Gastrocnemius medialis (tissue), 4 donors: ENCODE measurements at regions not wholly inside any gene's neighbourhood (a gene's known extent, or its start where the extent isn't known, plus 50 kb on each side); places are given as distances from the start of the nearest gene placed in this dataset.

Source experiments
- POLR2A ChIP-seq, 2 donors: fragments of 450-650 bp; IDR thresholded peaks; one replicate each; pipeline ENCODE4 v1.6.1; 2017; ENCODE audit warnings: antibody characterized with exemption in 2 of 2, mild to moderate bottlenecking in 2 of 2, moderate library complexity in 2 of 2
- TF ChIP-seq, protein P1 (sequence below), 5 experiments: fragments of 450-650 bp in 3 of 5; fragments of 200-600 bp in 2 of 5; sonication (generic) in 2 of 5; IDR thresholded peaks in 4 of 5; conservative IDR thresholded peaks in 1 of 5; 1 replicate in 4 of 5; 2 replicates in 1 of 5; pipeline ENCODE4 v1.5.1; 2016 to 2019; ENCODE audit warnings: antibody characterized with exemption in 5 of 5, mild to moderate bottlenecking in 3 of 5, moderate library complexity in 3 of 5

- TF ChIP-seq, protein P1, sequence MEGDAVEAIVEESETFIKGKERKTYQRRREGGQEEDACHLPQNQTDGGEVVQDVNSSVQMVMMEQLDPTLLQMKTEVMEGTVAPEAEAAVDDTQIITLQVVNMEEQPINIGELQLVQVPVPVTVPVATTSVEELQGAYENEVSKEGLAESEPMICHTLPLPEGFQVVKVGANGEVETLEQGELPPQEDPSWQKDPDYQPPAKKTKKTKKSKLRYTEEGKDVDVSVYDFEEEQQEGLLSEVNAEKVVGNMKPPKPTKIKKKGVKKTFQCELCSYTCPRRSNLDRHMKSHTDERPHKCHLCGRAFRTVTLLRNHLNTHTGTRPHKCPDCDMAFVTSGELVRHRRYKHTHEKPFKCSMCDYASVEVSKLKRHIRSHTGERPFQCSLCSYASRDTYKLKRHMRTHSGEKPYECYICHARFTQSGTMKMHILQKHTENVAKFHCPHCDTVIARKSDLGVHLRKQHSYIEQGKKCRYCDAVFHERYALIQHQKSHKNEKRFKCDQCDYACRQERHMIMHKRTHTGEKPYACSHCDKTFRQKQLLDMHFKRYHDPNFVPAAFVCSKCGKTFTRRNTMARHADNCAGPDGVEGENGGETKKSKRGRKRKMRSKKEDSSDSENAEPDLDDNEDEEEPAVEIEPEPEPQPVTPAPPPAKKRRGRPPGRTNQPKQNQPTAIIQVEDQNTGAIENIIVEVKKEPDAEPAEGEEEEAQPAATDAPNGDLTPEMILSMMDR (IDR thresholded peaks at IDR 0.05 in 4 of 5, conservative IDR thresholded peaks at IDR 0.05 in 1 of 5), result no peak
- no peak for TF ChIP-seq POLR2A (IDR thresholded peaks at IDR 0.05)
Measured at GRCh38 chr15:58285212-58285920, 146.4 kb upstream of the LIPC start.
